HG02943 (cell line): ENCODE measurements at regions not wholly inside any gene's neighbourhood (a gene's known extent, or its start where the extent isn't known, plus 50 kb on each side); places are given as distances from the start of the nearest gene placed in this dataset.

ENCODE experiments used
- ATAC-seq: cut with Tn5 transposase; IDR thresholded peaks from one replicate; pipeline ENCODE4 v1.9.1; 2021; ENCODE audit warnings: mild to moderate bottlenecking, low read depth, moderate library complexity; ENCODE audit not compliant: unreplicated experiment

DNA sequence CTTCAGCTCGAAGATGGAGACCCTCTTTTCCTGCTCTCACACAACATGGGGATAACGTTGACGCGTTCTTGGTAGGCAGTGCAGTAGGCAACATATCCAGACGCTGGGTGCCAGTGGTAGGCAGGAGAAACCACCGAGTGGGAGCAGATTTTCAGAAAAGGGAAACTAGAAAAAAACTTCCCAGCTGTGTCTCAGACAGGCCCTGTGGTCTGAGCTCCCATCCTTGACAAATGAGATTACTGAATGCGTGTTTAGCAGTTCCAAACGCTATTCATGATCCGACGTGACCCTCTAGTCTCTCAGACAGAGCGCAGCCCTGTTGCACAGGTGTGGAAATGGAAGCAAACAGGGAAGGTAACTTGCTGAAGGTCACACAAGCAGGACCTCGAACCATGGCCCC, 83.9 kb upstream of the DUSP22 start:
- ATAC-seq: no peak

DNA sequence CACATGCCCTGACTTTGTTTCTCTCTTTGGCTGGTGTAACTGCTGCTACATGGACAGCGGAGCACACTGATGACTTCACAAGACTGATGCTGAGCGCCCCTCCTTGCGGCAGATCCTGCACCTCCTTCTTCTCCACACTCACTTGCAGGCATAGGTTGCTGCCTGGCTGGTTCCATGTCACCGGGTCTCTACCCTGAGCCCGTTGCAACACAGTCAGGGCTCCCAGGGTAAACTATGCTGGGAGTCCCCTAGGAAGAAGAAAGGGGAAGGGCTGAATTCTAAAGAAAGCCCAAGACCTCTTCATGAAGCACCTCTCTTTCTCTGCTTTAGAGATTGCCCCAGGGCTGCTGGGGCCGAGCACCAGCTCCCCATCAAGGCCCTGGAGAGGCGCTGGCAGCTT, 83.3 kb upstream of the DUSP22 start:
- no peak for ATAC-seq

DNA sequence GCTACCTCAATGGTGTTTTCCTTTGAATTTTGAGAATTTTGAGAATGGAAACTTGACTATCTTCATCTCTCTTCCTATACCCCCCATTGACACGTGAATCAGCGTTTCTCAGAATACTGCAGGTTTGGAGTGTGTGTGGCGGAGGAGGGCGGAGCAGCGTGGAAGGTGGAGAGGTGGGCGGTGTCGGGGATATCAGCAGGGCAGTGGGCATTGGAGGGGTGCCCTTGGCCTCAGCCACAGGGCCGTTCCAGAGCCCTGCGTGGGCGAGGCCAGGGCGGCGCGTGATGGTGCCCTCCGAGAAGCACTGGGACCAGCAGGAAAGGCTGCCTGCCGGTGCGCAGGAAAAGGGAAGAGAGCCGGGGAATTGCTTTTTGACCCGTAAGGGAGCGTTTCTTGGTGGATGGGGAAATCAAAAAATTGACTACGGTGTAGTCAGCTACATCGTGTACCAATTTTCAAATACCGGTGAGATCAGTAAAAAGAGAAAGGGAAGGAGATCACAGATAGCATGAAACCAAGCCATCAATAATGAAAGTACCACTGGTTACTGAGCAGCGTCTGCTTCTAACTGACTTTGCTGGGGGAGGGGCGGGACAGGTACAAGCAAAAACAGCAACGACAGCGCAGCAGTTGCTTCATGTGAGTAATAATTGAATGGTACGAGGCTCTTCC, 82.7 kb upstream of the DUSP22 start:
- ATAC-seq: no peak

DNA sequence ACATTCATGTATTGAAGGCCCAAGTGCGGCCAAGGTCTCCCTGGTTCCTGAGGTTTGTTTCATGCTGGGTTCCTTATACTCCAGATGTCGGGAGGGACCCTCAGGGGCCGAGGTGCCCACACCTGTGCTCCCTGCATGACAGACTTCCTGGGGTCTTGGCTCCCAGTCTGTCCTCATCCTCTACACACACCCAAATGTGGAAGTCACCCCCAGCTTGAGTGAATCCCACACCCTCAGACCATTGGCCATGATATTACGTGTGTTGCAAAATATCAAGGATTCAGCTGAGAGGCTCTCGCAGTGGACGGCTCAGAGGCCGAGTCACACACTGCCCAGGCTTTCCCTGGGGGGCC, 82.2 kb upstream of the DUSP22 start:
- ATAC-seq: no peak

DNA sequence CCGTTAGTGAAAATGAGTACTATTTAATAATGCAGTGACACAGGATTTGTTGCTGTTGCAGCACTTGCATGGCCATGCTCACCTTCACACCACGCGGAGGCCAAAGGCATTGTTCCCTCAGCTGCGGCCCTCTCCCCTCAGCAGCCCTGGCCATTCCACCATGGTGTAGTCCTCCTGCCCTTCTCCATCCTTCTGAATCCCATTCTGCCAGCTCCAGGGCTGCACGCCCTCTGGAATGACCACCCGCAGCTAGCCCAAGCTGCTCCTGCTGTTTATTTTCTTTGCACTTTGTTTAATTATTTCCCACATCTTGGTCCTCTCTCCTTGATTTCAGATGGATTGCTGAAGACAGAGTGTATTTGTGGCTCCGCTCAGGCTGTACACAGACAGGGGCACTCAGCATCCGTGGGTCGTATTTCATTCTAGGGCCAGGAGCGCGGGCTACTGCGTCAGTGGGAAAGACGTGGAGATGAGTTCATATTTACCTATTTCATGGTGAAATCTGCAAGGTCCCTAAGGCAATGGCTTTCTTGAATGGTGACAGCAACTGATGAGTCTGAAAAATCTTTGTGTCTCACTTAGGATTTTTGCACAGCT, 81.4 kb upstream of the DUSP22 start:
- ATAC-seq: no peak

DNA sequence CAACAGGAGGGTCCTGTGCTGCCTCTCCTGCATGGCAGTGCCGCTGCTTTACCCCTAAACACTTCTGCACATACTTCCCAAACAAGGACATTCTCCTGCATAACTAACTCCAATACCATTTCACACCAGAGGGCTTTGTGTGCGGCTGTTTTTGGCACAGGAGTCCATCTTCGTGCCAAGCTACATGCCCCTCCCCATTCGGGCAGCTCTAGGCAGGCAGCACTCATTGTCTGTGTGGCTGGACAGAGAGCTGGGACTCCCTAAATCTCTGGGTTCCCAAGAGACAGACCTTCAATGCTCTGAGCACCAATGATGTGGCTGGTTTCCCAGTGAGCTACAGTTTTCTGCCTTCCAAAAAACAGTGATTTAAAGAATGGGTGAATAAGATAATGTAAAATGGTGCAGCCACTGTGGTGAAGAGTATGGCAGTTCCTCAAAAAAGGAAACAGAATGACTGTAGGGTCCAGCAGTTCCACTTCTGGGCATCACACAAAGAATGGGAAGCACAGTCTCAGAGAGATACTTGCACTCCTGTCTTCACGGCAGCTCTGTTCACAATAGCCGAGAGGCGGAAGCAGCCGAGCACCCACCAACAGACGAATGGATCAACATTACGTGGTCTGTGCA, 80.3 kb upstream of the DUSP22 start:
- no peak for ATAC-seq

DNA sequence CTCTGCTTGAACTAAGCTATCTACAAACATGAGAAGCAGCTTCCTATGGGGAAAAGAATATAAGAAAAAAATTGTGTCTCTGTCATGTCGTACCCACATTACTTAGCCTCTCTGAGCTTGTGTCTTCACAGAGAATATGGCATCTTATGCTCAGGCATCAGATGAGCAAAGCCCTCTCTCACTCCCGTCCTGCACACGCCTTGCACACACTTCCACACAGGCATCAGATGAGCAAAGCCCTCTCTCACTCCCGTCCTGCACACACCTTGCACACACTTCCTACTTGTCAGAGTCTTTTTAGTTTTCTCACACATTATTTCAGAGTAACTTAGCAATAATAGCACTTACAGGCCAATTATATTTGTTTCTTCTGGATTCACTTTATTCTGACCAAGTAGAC, 79.0 kb upstream of the DUSP22 start:
- ATAC-seq: no peak

DNA sequence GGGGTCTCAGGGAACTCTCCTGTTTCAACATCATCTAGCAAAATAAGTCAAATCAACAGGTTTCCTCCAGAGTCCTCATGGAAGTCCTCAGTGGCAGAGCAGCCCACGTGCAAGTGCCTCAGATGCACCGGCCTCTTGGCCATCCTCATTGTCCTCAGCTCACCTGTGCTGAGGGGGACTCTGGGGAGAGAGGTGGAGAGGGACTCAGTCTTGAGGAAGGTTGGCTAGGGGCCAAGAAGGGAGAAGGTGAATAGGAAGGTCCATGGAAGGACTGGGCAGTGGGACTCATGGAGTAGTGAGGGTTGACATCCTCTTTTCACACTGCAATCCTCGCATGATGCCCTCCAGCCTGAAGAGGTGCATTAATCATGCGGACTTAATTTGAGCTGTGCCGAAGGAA, 77.9 kb upstream of the DUSP22 start:
- no peak for ATAC-seq

DNA sequence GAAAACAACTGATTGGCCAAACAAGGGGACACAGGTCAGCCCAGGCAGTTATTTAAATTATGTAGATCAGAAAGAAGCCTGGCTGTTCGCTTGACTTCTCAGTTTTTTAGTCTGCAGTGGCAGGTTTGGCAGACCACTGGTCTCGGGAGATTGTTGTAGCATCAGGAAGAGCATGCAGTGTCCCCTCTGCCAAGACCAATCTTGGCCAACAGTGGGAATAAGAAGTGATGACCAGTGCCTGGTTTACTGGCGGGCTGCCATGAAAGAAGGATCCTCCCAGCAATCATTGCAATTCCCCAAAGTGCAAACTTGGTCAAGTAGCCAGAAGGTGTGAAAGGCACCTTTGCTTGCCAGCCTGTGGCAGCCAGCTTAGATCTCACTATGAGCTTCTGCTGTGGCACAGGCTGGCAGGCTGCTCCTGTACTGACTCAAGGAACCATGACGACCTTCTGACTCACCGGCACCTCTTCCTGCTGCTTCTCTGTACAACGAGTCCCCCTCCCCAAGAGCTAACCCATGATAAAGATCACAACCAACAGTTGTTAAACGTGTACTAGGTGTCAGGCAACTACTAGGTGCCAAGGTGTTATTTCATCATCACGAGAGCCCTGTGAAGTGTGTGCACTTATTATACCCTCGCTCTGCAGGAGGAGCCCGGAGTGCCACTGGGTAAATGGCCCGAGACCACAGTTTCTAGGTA, 76.8 kb upstream of the DUSP22 start:
- ATAC-seq: no peak

DNA sequence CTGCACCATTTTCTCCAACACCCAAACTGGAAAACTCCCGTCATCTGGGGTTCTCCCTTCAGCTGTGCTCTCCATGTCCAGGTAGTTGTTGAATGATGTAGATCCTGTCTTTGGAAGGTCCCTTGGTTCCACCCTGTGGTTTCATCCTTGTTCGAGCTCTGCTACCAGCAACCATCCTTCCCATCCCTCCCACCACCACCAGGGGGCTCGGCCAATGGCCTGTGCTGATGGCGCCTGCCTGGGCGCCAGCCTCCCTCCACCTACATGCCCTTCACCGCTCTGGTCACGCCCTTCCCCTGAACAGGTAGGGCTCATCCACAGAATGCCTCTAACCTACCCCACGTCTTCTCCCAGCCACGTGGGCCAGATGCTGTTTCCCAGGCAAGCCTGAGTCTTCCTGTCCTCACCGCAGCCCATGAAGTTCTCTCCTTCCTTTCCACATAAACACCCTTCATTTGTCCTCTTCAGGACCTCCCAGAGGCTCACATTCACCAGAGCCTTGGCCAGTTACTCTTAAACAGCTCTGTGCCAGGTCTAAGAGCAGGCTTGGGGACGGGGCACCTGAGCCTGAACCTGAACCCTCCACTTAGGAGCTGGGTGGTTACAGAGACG, 75.1 kb upstream of the DUSP22 start:
- ATAC-seq: no peak

DNA sequence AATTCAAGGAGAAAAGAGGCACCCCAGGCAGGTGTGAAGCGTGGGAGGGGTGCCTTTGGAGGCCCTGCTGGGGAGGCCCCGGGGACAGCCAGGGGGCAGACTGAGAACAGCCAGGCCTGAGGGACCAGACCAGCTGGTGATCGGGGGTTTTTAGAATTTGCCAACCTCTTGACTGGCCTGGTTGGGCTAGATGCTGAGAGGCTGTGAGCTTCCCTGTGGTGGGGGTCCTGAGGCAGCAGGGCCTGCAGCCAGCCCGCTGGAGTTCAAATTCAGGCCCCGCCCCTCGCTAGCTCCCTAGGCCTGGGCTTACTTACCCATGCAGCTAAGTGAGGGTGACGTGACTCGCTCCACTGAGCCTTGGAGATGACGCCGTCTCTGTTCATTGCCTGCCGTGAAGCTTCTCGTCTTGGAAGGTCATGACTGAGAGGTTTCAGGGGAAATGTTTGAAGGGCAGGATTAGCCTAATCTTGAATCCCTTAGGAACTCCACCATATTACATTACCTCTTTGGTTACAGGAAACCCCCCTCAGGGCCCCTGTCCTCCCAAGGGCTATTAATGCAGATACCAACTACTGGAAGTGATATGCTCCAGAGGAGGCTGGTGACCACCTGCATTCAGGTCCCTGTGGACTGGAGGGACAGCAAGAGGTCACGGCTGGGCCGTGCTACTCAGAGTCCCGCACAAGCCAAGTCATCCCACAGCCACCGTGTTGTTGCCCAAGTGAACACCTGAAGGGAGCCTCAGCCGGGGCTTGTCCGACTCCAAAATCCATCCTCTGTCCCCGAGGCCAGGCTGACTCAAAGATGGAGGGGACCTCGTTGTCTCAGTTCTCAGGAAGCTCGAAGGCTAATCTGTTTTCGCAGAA, 73.9 kb upstream of the DUSP22 start:
- ATAC-seq: no peak

DNA sequence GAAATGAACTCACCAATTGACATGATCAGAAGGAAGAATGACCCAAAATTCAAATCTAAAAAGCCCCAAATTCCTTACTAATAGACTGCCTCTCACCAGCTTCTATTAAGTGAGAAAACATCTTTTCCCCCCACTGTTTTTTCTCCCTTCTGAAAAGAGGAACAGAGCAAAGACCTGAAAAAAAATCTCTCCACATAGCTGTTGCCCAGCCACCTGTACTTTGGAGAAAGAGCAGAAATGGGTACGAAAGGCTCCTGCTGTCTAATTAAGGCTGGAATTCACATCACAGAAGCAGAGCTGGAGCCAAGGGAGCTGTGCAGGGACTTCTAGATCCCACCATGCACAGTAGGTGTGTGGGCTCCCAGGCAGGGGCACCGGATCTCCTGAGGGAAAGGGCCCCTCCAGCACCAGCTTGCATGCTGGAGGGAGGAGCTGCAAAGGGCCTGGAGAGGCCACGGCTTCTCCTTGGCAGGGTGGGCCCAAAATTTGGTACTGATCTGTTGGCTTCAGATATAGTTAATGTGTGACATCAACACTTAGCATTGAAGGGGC, 73.2 kb upstream of the DUSP22 start:
- ATAC-seq: no peak

DNA sequence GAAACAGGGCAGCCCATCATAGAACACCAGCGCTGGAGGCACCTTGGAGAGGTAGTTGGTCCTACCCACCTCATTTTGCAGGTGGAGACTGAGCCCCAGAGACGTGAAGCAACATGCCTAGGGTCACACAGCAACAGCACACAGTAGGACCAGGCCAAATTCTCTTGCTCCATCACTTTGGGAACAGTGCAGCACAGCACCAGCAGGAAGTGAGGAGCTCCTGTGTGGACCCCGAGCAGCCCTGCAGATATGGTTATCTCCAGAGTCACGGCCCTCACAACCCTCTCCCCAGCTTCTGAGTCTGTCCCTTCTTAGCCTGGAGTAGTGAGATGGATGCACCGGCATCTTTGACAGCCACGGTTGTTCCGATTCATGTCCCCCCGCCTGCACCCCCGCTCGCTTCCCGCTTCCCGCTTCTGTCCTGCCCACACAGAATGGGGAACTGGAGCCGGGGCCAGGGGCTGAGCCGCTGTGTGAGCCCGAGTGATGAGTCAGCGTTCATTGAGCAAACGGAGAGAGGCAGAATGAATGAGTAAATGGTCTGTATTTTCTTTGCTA, 72.6 kb upstream of the DUSP22 start:
- no peak for ATAC-seq

DNA sequence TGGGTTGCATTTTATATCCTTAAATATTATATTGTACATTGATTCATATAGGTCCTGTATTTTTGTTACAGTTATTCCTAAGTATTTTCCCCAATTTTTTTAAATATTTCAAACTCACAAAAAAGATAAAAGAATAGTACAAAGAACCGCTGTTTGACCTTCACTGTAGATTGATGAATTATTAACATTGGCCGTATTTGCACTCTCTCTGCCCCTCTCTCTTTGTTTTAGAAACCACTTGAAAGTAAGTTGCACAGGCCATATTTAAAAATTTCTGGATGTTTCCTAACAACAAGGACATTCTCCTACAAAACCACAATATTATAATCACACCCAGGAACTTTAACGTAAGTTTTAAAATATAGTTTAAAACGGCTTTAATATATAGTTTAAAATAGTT, 72.0 kb upstream of the DUSP22 start:
- ATAC-seq: no peak

DNA sequence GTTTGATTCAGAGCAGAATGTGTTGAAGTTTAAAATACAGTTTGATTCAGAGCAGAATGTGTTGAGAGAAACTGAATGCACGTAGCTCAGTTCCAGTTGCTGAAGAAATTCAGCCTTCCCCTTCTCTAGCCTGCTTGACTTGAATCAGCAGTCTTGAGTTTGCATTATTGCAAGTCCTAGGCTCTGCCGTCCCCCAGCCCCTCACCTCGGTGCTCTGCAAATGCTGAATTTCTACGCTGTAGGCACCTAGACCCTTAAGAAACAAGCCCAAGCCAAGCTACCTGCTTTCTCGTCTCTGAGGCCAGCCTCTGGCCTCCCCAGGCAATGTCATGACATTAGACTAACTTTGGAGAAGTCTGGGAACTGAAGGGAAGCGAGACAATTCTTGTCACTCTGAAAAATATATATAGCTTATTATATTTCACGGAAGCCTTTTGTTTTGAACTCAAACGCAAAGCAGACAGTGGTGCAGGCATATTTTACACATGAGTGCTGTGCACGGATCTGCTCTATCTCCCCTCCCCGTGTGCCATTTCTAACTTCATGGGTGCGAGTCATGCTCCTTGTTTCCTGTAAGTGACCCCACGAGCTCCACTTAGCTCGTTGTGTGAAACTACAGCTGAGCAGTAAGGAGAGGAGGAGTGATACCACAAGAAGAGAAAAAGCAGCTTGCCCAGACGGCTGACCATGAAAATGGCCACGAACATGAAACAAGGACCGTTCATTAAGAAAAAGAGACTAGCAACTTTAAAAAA, 71.4 kb upstream of the DUSP22 start:
- ATAC-seq: no peak

DNA sequence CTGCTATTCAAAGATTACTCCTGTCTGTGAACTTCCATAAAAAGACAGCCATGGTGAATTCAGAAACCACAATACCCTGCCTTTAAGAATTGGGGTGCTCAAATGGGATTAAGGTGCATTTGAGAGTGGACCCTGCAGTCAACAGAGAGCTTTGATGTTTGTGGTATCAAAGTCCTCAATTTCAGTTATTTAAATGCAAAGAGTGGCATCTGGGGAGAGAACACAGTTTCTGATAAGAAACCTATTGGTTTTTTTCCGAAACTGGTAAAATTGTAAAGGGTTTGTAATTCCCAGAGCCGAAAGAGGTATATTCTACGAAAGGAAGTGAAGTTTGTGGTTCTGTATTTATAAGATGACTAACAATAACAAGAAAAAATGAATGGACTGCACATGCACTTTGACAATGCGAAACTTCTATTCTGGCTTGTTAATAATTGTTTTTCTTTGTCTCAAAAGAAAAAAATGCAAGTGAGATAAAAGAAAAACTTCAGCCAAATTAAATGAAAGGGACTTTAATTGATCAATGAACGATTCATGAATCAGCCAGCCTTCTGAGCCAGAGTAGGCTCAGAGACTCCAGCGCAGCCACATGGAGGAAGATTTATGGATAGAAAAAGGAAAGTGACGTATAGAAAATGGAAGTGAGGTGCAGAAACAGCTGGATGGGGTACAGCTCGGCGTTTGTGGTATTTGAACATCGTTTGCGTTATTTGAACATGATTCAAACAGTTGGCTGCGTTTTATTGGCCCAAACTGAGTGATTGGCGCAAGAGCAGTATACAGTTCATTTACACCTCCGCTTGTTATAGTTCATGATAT, 70.5 kb upstream of the DUSP22 start:
- no peak for ATAC-seq

DNA sequence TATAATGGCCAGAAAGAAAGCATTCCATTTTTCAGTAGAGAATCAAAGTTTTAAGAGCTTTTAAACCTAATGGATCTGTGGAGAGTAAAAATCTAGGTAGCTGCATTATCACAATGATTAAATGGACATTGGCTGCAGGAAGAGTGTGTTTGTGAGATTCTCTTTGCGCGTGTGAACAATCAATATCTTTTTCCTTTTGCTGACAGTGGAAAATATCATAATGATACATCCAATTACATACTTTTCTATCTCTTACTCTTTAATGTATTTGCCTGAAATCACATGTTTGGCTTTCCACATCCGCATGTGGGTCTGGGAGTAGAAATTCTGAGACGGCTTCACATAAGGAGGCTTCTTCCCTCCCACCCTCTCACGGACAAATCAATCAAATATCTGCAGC, 69.8 kb upstream of the DUSP22 start:
- ATAC-seq: no peak

DNA sequence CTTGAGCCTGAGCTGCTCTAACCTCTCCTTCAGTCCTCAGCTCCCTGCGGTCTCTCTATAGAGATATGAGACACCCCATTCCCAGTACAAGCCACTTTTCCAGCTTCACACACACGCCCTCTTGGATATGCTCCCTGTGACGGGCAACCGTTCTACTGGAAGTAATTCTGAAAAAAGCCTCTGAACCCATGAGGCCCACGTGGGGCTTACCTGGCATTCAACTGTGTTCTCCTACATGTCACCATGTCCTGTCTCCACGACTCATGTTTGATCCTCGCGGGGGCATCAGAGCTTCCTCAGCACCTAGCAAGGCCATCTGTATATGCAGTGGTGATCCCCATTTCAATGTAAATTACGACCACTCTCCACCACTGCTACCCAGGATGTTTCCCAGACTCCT, 69.2 kb upstream of the DUSP22 start:
- ATAC-seq: no peak
